K562 (cell line): ENCODE measurements at regions not wholly inside any gene's neighbourhood (a gene's known extent, or its start where the extent isn't known, plus 50 kb on each side); places are given as distances from the start of the nearest gene placed in this dataset.

ENCODE experiments used
- ATF4 ChIP-seq: fragments of 450-650 bp; formaldehyde crosslinking; IDR thresholded peaks from 2 replicates; pipeline ENCODE4 v1.4.0; 2022; ENCODE audit warnings: mild to moderate bottlenecking, moderate library complexity
- POLR2AphosphoS5 ChIP-seq: IDR thresholded peaks from 2 replicates; pipeline ENCODE4 v1.6.1; 2011; ENCODE audit warnings: mild to moderate bottlenecking, low read depth, low read length, moderate library complexity; ENCODE audit not compliant: control insufficient read depth, insufficient read depth
- REST ChIP-seq, 2 experiments: fragments of 450-650 bp; formaldehyde crosslinking in 1 of 2; IDR thresholded peaks; 2 replicates each; pipeline versions ENCODE4 v1.4.0 to v1.6.1; 2014 to 2020; ENCODE audit warnings: mild to moderate bottlenecking in 2 of 2, borderline replicate concordance in 1 of 2, low read depth in 1 of 2
- TARDBP ChIP-seq: fragments of 450-650 bp; IDR thresholded peaks from 2 replicates; pipeline ENCODE4 v1.6.1; 2016
- ZNF121 ChIP-seq: sonication (generic); formaldehyde crosslinking; conservative IDR thresholded peaks from 2 replicates; pipeline ENCODE4 v1.8.0; 2022; ENCODE audit warnings: missing genetic modification reagents
- ZNF384 ChIP-seq: IDR thresholded peaks from 2 replicates; pipeline ENCODE4 v1.6.1; 2012; ENCODE audit warnings: low read depth, low read length, improper control_type of control experiment

DNA sequence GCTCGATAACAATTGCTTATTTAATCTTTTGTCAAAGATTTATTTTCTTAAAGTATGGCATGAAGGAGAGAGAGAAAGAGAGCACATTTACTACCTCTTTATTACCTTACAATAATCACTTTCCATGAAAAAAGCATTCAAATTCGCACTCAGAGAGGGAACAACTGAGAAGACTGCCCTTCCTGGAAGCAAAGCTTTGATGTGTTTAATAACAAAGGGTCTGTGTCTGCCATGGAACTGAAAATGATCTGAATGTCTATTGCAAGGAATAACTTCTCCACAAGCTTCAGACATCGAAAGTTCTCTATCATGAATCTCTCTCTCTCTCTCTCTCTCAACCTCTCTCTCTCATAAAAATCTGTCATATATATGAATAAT, 308.9 kb downstream of the HDGFL1 start:
- TF ChIP-seq ATF4 (CRISPR knock-in tag), result no peak
- no peak for TF ChIP-seq REST (IDR thresholded peaks at IDR 0.05; ENCODE audit: borderline replicate concordance)
- TF ChIP-seq REST (CRISPR knock-in tag; IDR thresholded peaks at IDR 0.05; ENCODE audit: low read depth), result no peak
- TF ChIP-seq TARDBP, result no peak
- no peak for TF ChIP-seq ZNF384
- no peak for TF ChIP-seq POLR2AphosphoS5
- no peak for TF ChIP-seq ZNF121
